OCI-LY3 (cell line): ENCODE measurements at regions not wholly inside any gene's neighbourhood (a gene's known extent, or its start where the extent isn't known, plus 50 kb on each side); places are given as distances from the start of the nearest gene placed in this dataset.

Experiments used
- CTCF ChIP-seq: fragments of 200-600, 300-600 bp; sonication (generic); IDR thresholded peaks from 2 replicates; pipeline ENCODE4 v1.5.1; 2014; ENCODE audit warnings: antibody characterized with exemption, low read length, low read depth
- EZH2phosphoT487 ChIP-seq: fragments of 200-600 bp; shearing (Covaris generic); IDR thresholded peaks from 2 replicates; pipeline ENCODE4 v1.6.1; 2018; ENCODE audit warnings: antibody characterized with exemption, mixed run types, low read depth

GRCh38 chr1:209038735-209039134 is 544.8 kb upstream of the CAMK1G start:
- TF ChIP-seq CTCF: no peak
- no peak for TF ChIP-seq EZH2phosphoT487
